Cardiac septum (tissue), 1 donor: ENCODE measurements at regions not wholly inside any gene's neighbourhood (a gene's known extent, or its start where the extent isn't known, plus 50 kb on each side); places are given as distances from the start of the nearest gene placed in this dataset.
"Not testable (repeated sequence)": the region's sequence is repeated elsewhere in the genome, so short reads cannot be mapped to it uniquely, and the experiment has no call there.

Experiments used
- DNase-seq: peaks from one replicate; pipeline ENCODE4 v3.0.0-alpha.2; 2020; ENCODE audit warnings: low spot score
- intact Hi-C: fragments of 100-400 bp; cut with DNase I; formaldehyde crosslinking; loops from one replicate; pipeline ENCODE4 v1.14.0; 2022
- donor health status: DM: no; HTN: no; CAD: no.

DNA sequence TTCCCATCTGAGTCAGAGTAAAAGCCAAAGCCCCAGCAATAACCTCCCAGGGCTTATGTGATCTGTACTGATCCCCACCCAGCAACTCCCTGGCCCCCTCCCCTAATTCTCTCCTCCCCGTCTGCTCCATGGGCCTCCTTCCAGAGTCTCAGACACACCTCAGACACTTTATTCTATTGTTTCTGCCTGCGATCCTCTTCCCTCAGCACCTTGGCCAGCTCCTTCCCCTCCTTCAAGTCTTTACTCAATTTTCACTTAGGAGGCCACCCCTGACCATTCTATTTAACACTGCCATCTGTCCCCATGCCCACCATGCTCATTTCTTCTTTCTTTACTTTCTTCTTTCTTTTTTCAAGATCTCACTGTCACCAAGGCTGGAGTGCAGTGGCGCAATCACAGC is 81.0 kb upstream of the COBL start:
- intact Hi-C loops, DNase-seq: not testable (repeated sequence)

DNA sequence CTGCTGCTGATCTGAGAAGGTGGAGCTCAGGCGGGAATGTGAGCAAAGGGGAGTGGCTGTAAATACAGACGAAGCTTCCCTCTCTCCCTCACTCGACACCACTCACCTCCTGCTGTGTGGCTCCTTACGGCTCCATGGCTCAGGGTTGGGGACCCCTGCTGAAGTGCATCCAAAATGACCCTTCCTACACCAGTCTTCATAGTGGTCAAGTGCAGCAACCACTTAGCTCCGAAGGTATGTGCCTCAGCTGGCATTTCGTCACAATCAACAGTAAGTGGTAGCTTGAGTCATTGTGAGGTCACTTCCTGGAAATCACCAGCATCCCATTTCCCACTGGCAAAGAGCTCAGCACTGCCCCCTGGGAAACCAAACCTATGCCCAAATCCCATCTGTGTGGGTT is 76.4 kb upstream of the COBL start:
- DNase-seq, intact Hi-C loops: not testable (repeated sequence)

- DNase-seq, intact Hi-C loops: not testable (repeated sequence)
These were observed 73.3 kb upstream of the COBL start for GRCh38 chr7:51389952-51390351.

DNA sequence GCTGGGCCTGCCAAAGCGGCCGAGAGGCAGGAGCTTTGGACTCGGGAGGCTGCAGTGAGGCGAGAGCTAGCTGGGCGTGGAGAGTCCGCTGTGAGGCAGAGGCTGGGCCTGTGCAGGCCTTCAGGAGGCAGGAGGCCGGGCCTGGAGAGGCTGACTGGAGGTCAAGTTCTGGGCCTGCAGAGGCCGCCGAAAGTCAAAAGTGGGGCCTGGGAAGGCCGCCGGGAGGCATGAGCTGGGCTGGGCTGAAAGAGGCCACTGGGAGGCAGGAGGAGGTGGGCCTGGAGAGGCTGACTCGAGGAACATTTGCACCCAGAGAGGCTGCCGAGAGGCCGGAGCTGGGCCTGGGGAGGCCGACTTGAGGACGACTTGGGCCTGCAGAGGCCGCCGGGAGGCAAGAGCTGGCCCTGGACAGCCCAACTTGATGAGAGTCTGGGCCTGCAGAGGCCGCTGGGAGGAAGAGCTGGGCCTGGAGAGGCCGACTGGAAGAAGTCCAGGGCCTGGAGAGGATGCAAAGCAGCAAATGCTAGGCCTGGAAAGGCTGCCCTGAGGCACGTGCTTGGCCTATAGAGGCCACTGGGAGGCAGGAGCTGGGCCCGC is 72.7 kb upstream of the COBL start:
- intact Hi-C loops, DNase-seq: not testable (repeated sequence)

GRCh38 chr7:51388241-51388640 is 71.6 kb upstream of the COBL start:
- DNase-seq, intact Hi-C loops: not testable (repeated sequence)

DNA sequence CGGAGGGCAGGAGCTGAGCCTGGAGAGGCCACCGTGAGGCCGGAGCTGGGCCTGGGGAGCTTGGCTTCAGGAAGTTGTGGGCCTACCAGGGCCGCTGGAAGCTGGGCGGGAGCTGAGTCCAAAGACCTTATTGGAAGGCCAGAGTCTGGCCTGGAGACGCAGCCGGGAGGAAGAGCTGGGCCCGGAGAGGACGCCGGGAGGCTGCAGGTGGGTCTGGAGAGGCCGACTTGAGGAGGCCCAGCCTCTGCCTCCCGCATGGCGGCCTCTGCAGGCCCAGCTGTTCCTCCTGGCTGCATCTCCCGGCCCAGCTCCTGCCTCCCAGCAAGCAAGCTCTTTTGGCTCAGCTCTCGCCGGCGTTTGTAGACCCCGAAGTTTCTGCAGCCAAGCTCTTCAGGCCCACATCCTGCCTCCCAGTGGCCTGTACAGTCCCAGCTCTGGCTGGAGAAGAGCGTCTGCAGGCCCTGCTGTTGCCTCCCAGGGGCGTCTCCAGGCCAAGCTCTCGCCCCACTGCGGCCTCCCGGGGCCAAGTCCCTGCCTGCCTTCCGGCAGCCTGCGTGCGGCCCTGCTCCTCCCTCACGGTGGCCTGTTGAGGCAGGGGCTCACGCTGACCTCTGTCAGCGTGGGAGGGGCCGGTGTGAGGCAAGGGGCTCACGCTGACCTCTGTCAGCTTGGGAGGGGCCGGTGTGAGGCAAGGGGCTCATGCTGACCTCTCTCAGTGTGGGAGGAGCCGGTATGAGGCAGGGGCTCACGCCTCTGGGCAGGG is 70.4 kb upstream of the COBL start:
- intact Hi-C loops, DNase-seq: not testable (repeated sequence)

GRCh38 chr7:51386184-51386583 is 69.6 kb upstream of the COBL start:
- DNase-seq, intact Hi-C loops: not testable (repeated sequence)

- DNase-seq, intact Hi-C loops: not testable (repeated sequence)
These were observed 65.6 kb upstream of the COBL start for GRCh38 chr7:51382243-51382642.

- intact Hi-C loops: no loop called here
- no peak for DNase-seq
These were observed 59.9 kb upstream of the COBL start for GRCh38 chr7:51376420-51377092.

DNA sequence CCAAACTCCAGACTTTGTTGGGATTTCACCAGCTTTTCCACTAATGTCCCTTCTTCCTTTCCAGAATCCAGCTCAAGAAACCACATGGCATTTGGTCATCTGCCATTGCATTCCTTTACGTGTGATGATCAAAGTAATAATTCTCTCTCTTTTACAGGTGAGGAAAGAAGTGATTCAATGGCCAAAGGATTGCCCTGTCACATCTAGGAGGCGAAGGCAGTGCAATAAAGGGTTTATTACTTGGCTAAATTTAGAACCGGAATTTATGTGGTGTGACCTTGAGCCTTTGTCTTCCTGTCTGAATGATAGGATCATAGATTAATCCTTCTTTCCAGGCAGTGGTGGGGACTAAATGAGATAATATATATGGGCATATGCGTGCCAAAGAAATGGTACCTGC is 58.3 kb upstream of the COBL start:
- DNase-seq: no peak
- intact Hi-C loops: no loop called here

DNA sequence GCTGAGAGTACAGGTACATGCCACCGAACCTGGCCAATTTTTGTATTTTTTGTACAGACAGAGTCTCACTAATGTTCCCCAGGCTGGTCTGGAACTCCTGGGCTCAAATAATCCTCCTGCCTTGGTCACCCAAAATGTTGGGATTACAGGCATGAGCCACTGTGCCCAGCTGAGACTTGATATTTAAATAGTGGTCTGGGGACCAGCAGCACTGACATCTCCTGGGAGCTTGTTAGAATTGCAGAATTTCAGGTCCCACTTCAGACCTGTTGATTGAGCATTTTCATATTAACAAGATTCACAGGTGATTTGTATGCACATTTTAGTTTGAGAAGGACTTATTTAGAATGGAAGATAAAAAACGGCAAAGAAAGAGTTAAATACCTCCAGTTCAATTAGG is 57.0 kb upstream of the COBL start:
- intact Hi-C loops, DNase-seq: not testable (repeated sequence)

DNA sequence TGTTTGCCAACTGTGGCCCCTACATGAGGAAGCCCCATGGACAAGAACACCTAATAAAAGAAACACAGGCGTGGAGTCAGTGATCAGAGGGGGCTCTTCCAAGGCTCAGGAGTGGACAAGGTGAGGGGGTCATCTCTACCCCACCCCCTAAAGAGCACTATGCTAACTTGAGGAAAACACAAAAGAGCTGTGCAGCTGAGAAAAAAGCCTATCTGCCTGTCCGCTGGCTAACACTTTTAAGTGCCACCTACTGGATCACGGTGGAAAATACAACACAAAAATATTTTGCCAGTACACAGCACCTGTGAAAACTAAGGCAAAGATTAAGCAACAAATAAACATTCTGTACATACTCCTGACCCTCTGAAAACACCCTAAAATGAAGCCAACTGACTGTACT is 53.1 kb upstream of the COBL start:
- no peak for DNase-seq
- intact Hi-C loops: loop anchor here (10.0 kb wide), 1 partner anchor 1275 kb away; the partner anchor contains the start of gene ZPBP

GRCh38 chr7:51369228-51369627 is 52.6 kb upstream of the COBL start:
- intact Hi-C loops: loop anchor here (10.0 kb wide), 1 partner anchor 1274 kb away; the partner anchor contains the start of gene ZPBP
- DNase-seq: not testable (repeated sequence)

- no peak for DNase-seq
- intact Hi-C loops: loop anchor here (10.0 kb wide), 1 partner anchor 1274 kb away; the partner anchor contains the start of gene ZPBP
These were observed 51.7 kb upstream of the COBL start for GRCh38 chr7:51368334-51368733.

DNA sequence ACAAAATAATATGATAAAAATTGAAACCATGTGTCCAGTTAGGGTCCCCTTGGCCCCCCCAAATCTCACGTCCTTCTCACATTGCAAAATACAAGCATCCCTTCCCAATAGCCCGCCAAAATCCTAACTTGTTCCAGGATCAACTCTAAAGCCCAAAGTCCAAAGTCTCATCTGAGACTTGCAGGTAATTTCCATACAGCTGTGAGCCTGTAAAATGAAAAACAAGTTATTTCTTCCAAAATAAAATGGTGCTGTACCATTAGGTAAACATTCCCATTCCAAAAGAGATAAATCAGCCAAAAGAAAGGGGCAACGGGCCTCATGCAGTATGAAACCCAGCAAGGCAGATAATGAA is 51.0 kb upstream of the COBL start:
- no peak for DNase-seq
- intact Hi-C loops: loop anchor here (2.0 to 10.0 kb wide), 2 partner anchors 205 to 1273 kb away; partner anchors contain the start of gene ZPBP

- no peak for DNase-seq
- intact Hi-C loops: loop anchor here (2.0 to 10.0 kb wide), 2 partner anchors 204 to 1272 kb away; partner anchors contain the start of gene ZPBP
These were observed 50.5 kb upstream of the COBL start for GRCh38 chr7:51366930-51367613.
